Breast epithelium (tissue), 3 donors: ENCODE measurements at regions not wholly inside any gene's neighbourhood (a gene's known extent, or its start where the extent isn't known, plus 50 kb on each side); places are given as distances from the start of the nearest gene placed in this dataset.

ENCODE experiments used
- CTCF ChIP-seq, 3 donors: fragments of 450-650 bp; IDR thresholded peaks; one replicate each; pipeline ENCODE4 v1.5.1; 2016 to 2017; ENCODE audit warnings: antibody characterized with exemption in 3 of 3, mild to moderate bottlenecking in 3 of 3, moderate library complexity in 3 of 3
- POLR2AphosphoS5 ChIP-seq, 3 donors: sonication (generic); formaldehyde crosslinking; IDR thresholded peaks; one replicate each; pipeline ENCODE4 v1.6.1; 2017; ENCODE audit warnings: antibody characterized with exemption in 3 of 3

DNA sequence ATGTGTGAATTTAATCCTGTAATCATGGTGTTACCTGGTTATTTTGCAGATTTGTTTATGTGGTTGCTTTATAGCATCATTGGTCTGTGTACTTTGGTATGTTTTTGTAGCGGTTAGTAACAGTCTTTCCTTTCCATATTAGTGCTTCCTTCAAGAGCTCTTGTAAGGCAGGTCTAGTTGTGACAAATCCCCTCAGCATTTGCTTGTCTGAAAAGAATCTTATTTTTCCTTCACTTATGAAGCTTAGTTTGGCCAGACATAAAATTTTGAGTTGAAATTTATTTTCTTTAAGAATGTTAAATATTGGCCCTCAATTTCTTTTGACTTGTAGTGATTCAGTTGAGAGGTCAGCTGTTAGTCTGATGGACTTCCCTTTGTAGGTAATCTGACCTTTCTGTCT, 1096.1 kb upstream of the SLIT2 start:
- TF ChIP-seq CTCF (IDR thresholded peaks at IDR 0.05) = no peak
- TF ChIP-seq POLR2AphosphoS5 (IDR thresholded peaks at IDR 0.05) = no peak
